Esophagus (tissue), 2 donors: ENCODE measurements at regions not wholly inside any gene's neighbourhood (a gene's known extent, or its start where the extent isn't known, plus 50 kb on each side); places are given as distances from the start of the nearest gene placed in this dataset.

ENCODE experiments used
- H3K27ac ChIP-seq, 2 donors: one replicate each; pipeline ENCODE4 v1.5.1; 2013; ENCODE audit warnings: low read depth in 2 of 2, mild to moderate bottlenecking in 2 of 2, inconsistent platforms in 1 of 2, low read length in 1 of 2, moderate library complexity in 1 of 2
- H3K27me3 ChIP-seq, 2 donors: one replicate each; pipeline ENCODE4 v1.6.1; 2013; ENCODE audit warnings: low read length in 2 of 2, control low read depth in 1 of 2, mild to moderate bottlenecking in 1 of 2; ENCODE audit not compliant: insufficient read depth in 2 of 2, control insufficient read depth in 1 of 2
- H3K36me3 ChIP-seq, 2 donors: one replicate each; pipeline ENCODE4 v1.6.1; 2013; ENCODE audit warnings: low read length in 1 of 2; ENCODE audit not compliant: control insufficient read depth in 2 of 2, insufficient read depth in 2 of 2
- H3K4me1 ChIP-seq, 2 donors: one replicate each; pipeline ENCODE4 v1.6.1; 2013; ENCODE audit warnings: low read length in 1 of 2; ENCODE audit not compliant: control insufficient read depth in 2 of 2, insufficient read depth in 2 of 2
- H3K4me3 ChIP-seq, 2 donors: one replicate each; pipeline ENCODE4 v1.5.1; 2013; ENCODE audit warnings: low read length in 2 of 2, mild to moderate bottlenecking in 2 of 2, low read depth in 1 of 2, moderate library complexity in 1 of 2
- H3K9me3 ChIP-seq, 2 donors: one replicate each; pipeline ENCODE4 v1.6.1; 2013; ENCODE audit warnings: mild to moderate bottlenecking in 2 of 2, low read depth in 1 of 2, low read length in 1 of 2, moderate library complexity in 1 of 2; ENCODE audit not compliant: control insufficient read depth in 2 of 2, insufficient read depth in 1 of 2
- WGBS, 2 donors: extraction: QIAGEN DNeasy Blood & Tissue Kit; methylation state at CpG; one replicate each; pipeline ENCODE4 v1.1.7; 2013; 5-methylcytosine and 5-hydroxymethylcytosine counted together
- donor health status: healthy with polysubstance abuse.
- donor health status: Bipolar disorder and iron deficiency.

DNA sequence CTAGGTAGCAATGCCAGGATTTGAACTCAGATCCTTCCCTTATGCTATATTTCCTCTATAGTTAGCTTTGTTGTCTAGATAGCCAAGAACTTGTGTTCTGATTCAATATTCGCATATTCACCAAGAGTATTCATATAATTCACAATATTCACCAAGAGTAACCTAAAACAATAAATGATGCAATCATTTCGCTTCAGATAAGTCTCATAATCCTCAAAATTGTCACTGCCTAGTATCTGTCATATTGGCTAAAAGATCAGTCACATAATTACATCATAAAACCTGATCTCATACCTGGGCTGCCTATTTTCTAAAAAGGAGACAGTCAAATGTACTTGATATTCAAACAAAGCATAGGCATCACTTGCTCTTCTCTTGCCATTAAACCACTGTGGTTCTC lies 199.7 kb upstream of the CPEB2 start:
- peaks cover 0 to 4% of the 10 kb centered on the region in 2 donors for H3K9me3 ChIP-seq
- H3K27ac ChIP-seq: no peak overlapping the region
- 75 to 83% methylated on average over 2 of the region's 2 CpGs for WGBS, 2 donors
- H3K4me1 ChIP-seq: no peaks in the 10 kb centered on the region
- H3K27me3 ChIP-seq: no peaks in the 10 kb centered on the region
- H3K36me3 ChIP-seq: no peaks in the 10 kb centered on the region
- no peak overlapping the region for H3K4me3 ChIP-seq

DNA sequence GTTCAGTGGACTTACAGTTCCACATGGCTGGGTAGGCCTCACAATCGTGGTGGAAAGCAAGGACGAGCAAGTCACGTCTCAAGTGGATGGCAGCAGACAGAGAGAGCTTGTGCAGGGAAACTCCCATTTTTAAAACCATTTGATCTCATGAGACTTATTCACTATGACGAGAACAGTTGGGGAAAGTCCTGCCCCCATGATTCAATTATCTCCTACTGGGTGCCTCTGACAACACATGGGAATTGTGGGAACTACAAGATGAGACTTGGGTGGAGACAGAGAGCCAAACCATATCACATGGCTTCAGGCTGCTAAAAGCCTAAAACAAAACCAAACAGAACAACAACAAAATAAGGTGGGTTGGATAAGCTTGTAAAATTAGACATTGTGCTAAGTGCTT lies 194.4 kb upstream of the CPEB2 start:
- no peaks in the 10 kb centered on the region for H3K27me3 ChIP-seq
- 69 to 85% methylated on average over 4 of the region's 4 CpGs for WGBS, 2 donors

DNA sequence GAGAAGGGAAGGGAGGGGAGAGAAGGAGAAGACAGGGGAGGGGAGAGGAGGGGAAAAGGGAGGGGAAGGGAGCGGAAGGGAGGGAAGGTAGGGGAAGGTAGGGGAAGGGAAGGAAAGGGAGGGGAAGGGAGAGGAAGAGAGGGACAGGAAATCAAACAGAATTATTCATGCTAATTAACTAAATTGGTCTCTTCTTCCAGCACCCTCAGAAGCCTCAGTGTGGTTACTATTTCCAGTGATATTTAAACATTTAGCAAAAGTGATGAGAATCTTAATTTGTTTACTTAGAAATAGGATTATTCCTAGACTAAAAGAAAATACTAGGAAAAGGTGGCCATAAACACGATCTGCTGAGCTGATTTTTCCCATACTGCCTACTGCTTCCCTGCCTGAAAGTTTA lies 193.1 kb upstream of the CPEB2 start:
- 84% methylated on average over 2 of the region's 2 CpGs for WGBS, 2 donors

More for the DNA sequence above, 194.4 kb upstream of the CPEB2 start:
- Histone ChIP-seq H3K4me3 (no peak overlapping the region), H3K4me1 (no peaks in the 10 kb centered on the region), H3K9me3 (no peaks in the 10 kb centered on the region), H3K27ac (no peak overlapping the region), H3K36me3 (no peaks in the 10 kb centered on the region)

DNA sequence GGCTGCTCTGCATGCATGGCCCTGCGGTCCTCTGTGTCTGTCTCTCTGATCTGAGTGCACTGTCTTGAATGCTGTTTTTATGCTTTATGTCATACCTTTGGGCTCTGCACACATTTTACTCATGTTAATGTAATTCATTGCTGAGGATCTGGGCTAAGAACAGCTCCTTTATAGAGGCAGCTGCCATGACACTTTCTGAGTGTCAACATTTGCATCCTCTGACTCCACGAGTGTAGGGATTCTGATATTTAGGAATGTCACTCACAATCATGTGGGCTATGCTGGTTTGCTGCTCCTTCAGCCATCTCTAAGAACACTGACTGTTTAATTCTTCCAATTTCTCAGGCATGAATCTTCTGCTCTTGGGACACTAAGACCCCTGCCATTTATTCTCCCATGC lies 192.2 kb upstream of the CPEB2 start:
- no peak overlapping the region for H3K27ac ChIP-seq
- 83 to 90% methylated on average over 2 of the region's 2 CpGs for WGBS, 2 donors

More for the DNA sequence above, 193.1 kb upstream of the CPEB2 start:
- no peaks in the 10 kb centered on the region for H3K4me1 ChIP-seq
- H3K36me3 ChIP-seq: no peaks in the 10 kb centered on the region
- no peak overlapping the region for H3K4me3 ChIP-seq
- H3K9me3 ChIP-seq: no peaks in the 10 kb centered on the region
- H3K27ac ChIP-seq: no peak overlapping the region
- H3K27me3 ChIP-seq: no peaks in the 10 kb centered on the region

DNA sequence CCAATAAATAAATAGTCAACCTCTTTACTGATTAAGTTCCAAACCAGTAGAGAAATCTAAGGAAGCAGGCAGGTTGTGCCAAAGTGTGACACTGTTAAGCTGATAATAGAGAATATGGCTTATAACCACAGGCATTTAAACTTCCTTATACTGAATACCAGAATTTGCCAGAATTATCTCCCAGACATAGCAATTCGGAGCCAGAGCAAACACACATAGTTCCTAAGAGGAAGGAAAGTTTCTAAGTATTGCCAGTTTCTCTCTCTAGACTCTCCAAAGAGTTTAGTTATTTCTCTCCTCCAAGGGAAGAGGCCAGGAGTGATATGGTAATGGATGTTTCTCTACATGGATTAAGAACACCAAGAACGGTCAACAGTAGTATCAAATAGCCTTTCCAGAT lies 191.7 kb upstream of the CPEB2 start:
- H3K4me3 ChIP-seq: no peak overlapping the region
- H3K36me3 ChIP-seq: no peaks in the 10 kb centered on the region
- no peaks in the 10 kb centered on the region for H3K27me3 ChIP-seq
- no peaks in the 10 kb centered on the region for H3K4me1 ChIP-seq
- WGBS, 2 donors: 58 to 71% methylated on average over 2 of the region's 2 CpGs
- H3K9me3 ChIP-seq: no peaks in the 10 kb centered on the region
- no peak overlapping the region for H3K27ac ChIP-seq

More for the DNA sequence above, 192.2 kb upstream of the CPEB2 start:
- Histone ChIP-seq H3K9me3 (no peaks in the 10 kb centered on the region), H3K4me1 (no peaks in the 10 kb centered on the region), H3K4me3 (no peak overlapping the region), H3K27me3 (no peaks in the 10 kb centered on the region), H3K36me3 (no peaks in the 10 kb centered on the region)

DNA sequence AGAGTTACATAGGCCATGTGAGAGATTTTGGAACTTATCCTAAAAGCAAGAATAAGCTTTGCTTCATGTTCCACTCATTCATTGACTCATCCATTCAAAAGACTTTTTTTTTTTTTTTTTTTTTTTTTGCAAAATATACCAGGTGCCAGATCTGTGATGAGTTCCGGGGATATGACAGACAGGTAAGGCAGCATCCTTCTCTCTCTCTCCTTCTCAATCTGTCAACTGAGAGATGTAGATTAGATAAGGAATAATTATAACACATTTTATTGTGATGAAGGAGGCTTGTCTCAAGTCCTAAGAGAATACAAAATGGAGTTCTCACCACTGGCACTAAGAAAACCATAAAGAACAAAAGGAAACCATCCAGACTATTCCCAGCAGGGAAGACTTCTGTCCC lies 190.2 kb upstream of the CPEB2 start:
- Histone ChIP-seq H3K36me3 (no peaks in the 10 kb centered on the region), H3K27me3 (no peaks in the 10 kb centered on the region), H3K4me1 (no peaks in the 10 kb centered on the region), H3K4me3 (no peak overlapping the region), H3K9me3 (no peaks in the 10 kb centered on the region), H3K27ac (no peak overlapping the region)
- 71 to 88% methylated on average over 1 of the region's 1 CpG for WGBS, 2 donors

DNA sequence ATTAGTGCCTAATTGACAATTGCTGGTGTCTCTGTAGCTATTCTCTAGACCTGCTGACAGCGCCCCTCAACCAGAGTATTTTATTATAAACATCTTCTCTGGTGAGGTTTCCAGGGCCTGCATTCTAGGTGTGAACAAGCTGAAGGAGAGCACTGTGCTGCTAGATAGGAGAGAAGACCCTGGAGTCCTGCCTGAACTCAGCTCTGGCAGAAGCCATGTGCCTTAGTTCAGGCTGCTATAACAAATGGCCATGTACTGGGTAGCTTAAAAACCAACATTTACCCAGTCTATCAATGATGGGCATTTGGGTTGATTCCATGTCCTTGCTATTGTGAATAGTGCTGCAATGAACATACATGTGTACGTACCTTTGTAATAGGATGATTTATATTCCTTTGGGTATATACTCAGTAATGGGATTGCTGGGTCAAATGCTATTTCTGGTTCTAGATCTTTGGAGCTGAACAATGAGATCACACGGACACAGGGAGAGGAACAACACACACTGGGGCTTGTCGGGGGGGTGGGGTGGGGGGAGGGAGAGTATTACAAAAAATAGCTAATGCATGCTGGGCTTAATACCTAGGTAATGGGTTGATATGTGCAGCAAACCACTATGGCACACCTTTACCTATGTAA lies 185.5 kb upstream of the CPEB2 start:
- Histone ChIP-seq H3K9me3 (no peaks in the 10 kb centered on the region), H3K27ac (no peak overlapping the region), H3K4me1 (no peaks in the 10 kb centered on the region), H3K27me3 (no peaks in the 10 kb centered on the region), H3K4me3 (no peak overlapping the region), H3K36me3 (no peaks in the 10 kb centered on the region)
- WGBS, 2 donors: 64 to 68% methylated on average over 4 of the region's 4 CpGs

DNA sequence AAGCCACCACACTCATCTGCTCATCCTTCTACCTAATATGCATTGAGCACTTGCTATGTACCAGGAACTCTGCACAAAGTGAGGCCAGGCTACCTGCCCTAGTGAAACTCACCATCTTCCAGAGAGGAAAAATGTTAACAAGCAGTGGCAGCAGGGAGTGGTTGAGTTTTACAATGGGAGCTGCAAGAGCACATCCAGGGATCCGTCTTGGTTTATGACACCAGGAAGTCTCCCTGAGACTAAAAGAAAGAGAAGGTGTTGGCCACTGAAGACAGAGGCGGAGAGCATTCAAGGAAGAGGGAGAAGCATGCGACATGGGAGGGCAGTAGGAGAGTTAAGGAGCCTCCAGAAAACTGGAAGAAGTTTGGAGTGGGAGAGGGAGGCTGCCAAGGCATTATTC lies 178.1 kb upstream of the CPEB2 start:
- no peak overlapping the region for H3K27ac ChIP-seq
- H3K4me3 ChIP-seq: no peak overlapping the region
- H3K9me3 ChIP-seq: no peaks in the 10 kb centered on the region
- 71 to 74% methylated on average over 3 of the region's 3 CpGs for WGBS, 2 donors
- H3K4me1 ChIP-seq: peaks cover 0 to 4% of the 10 kb centered on the region in 2 donors
- no peaks in the 10 kb centered on the region for H3K27me3 ChIP-seq
- H3K36me3 ChIP-seq: no peaks in the 10 kb centered on the region

DNA sequence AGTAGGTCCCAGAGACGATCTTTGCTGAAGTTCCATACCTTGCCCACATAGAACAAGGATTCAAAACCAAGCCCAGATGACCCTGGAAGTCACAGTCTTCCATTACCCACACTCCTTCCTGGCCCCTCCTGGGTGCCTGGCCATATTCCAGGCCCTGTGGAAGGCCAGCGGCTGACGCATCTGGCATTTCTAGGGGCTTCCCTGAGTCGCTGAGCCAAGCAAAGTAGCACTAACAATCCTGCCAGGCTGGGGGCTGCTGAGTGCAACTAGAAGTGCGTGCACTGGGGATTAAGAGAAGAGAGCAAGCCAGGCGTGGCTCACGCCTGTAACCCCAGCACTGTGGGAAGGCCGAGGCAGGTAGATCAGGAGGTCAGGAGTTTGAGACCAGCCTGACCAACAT lies 175.2 kb upstream of the CPEB2 start:
- Histone ChIP-seq H3K36me3 (no peaks in the 10 kb centered on the region), H3K27ac (no peak overlapping the region), H3K4me3 (no peak overlapping the region), H3K4me1 (peaks cover 0 to 4% of the 10 kb centered on the region in 2 donors), H3K9me3 (no peaks in the 10 kb centered on the region), H3K27me3 (no peaks in the 10 kb centered on the region)
- WGBS, 2 donors: 54 to 55% methylated on average over 8 of the region's 8 CpGs

DNA sequence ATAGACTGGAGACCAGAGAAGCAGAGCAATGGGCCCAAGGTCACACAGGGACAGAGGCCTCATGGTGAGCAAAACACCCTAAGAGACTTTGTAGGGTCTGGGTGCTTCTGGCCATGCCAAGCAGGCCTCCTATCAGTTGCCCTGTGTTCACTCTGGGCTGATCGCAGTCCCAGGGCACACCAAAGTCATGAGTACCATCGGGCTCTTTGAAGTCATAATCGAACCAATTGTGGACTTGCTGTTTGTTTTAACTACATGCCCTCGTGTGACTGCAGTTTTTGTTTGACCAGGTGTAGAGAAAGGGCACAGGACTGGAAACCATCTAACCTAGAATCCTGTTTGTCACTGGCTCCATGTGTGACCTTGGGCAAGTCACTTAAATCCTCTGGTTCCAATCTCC lies 172.5 kb upstream of the CPEB2 start:
- Histone ChIP-seq H3K4me1 (peaks cover 0 to 4% of the 10 kb centered on the region in 2 donors), H3K9me3 (no peaks in the 10 kb centered on the region), H3K27ac (no peak overlapping the region), H3K4me3 (no peak overlapping the region), H3K27me3 (no peaks in the 10 kb centered on the region), H3K36me3 (no peaks in the 10 kb centered on the region)
- 70 to 81% methylated on average over 4 of the region's 4 CpGs for WGBS, 2 donors
